Loucy (cell line): ENCODE measurements at regions not wholly inside any gene's neighbourhood (a gene's known extent, or its start where the extent isn't known, plus 50 kb on each side); places are given as distances from the start of the nearest gene placed in this dataset.

Experiments used
- H2AFZ ChIP-seq: fragments of 200-600 bp; sonication (generic); 2 replicates; pipeline ENCODE4 v1.6.0; 2016; ENCODE audit warnings: antibody characterized with exemption, mild to moderate bottlenecking, low read length, moderate library complexity
- H3F3A ChIP-seq: fragments of 200-600 bp; 2 replicates; pipeline ENCODE4 v1.6.0; 2016; ENCODE audit warnings: antibody characterized with exemption, low read depth, mild to moderate bottlenecking
- H3K27me3 ChIP-seq: fragments of 200-600 bp; sonication (generic); 2 replicates; pipeline ENCODE4 v1.6.1; 2014; ENCODE audit warnings: low read length, mild to moderate bottlenecking; ENCODE audit not compliant: insufficient read depth, poor library complexity, severe bottlenecking
- H3K36me3 ChIP-seq: fragments of 200-600 bp; sonication (generic); 2 replicates; pipeline ENCODE4 v1.6.1; 2016; ENCODE audit warnings: low read length; ENCODE audit not compliant: insufficient read depth
- H3K4me1 ChIP-seq: fragments of 200-600 bp; sonication (generic); 2 replicates; pipeline ENCODE4 v1.5.1; 2014; ENCODE audit warnings: low read length, mild to moderate bottlenecking; ENCODE audit not compliant: insufficient read depth, poor library complexity, severe bottlenecking
- H3K4me2 ChIP-seq: fragments of 200-600 bp; sonication (generic); 2 replicates; pipeline ENCODE4 v1.6.0; 2014; ENCODE audit warnings: antibody characterized with exemption, low read length, low read depth, mild to moderate bottlenecking; ENCODE audit not compliant: poor library complexity, severe bottlenecking
- H3K4me3 ChIP-seq: fragments of 200-600 bp; sonication (generic); 2 replicates; pipeline ENCODE4 v1.5.1; 2014; ENCODE audit warnings: low read length, mild to moderate bottlenecking, mixed read lengths; ENCODE audit not compliant: poor library complexity, severe bottlenecking
- H3K79me2 ChIP-seq: fragments of 200-600 bp; sonication (generic); 2 replicates; pipeline ENCODE4 v1.6.1; 2014; ENCODE audit warnings: low read length; ENCODE audit not compliant: insufficient read depth
- H3K9ac ChIP-seq: fragments of 200-600 bp; sonication (generic); 2 replicates; pipeline ENCODE4 v1.6.0; 2014; ENCODE audit warnings: mild to moderate bottlenecking, low read depth, low read length, moderate library complexity; ENCODE audit not compliant: poor library complexity, severe bottlenecking
- H3K9me2 ChIP-seq: fragments of 200-600 bp; sonication (generic); replicated peaks from 2 replicates; pipeline ENCODE4 v1.6.1; 2016; ENCODE audit warnings: low read depth, low read length, mixed read lengths
- H3K9me3 ChIP-seq: fragments of 200-600 bp; sonication (generic); 2 replicates; pipeline ENCODE4 v1.6.1; 2014; ENCODE audit warnings: mild to moderate bottlenecking, antibody characterized with exemption, low read length, low read depth; ENCODE audit not compliant: insufficient read depth
- H4K20me1 ChIP-seq: fragments of 200-600 bp; sonication (generic); 2 replicates; pipeline ENCODE4 v1.6.0; 2014; ENCODE audit warnings: antibody characterized with exemption, low read length, mild to moderate bottlenecking; ENCODE audit not compliant: insufficient read depth, poor library complexity, severe bottlenecking
- CTCF ChIP-seq: fragments of 200-600 bp; sonication (generic); conservative IDR thresholded peaks from 2 replicates; pipeline ENCODE4 v1.5.1; 2014; ENCODE audit warnings: mild to moderate bottlenecking, antibody characterized with exemption, low read length
- EZH2phosphoT487 ChIP-seq: fragments of 200-600 bp; IDR thresholded peaks from 2 replicates; pipeline ENCODE4 v1.6.1; 2018; ENCODE audit warnings: antibody characterized with exemption, mild to moderate bottlenecking, moderate library complexity, borderline replicate concordance

GRCh38 chr5:116971131-116971530 is 396.5 kb upstream of the SEMA6A start:
- Histone ChIP-seq H3K4me3 (no peak overlapping the region), H2AFZ (no peak overlapping the region), H3K9me2 (no peaks in the 10 kb centered on the region), H3K9ac (no peak overlapping the region), H3K36me3 (no peaks in the 10 kb centered on the region), H4K20me1 (no peaks in the 10 kb centered on the region), H3K4me1 (no peaks in the 10 kb centered on the region), H3K27me3 (no peaks in the 10 kb centered on the region), H3K79me2 (no peaks in the 10 kb centered on the region), H3K9me3 (no peaks in the 10 kb centered on the region), H3K4me2 (no peak overlapping the region), H3F3A (no peaks in the 10 kb centered on the region)
- TF ChIP-seq EZH2phosphoT487 (no peak), CTCF (no peak)

DNA sequence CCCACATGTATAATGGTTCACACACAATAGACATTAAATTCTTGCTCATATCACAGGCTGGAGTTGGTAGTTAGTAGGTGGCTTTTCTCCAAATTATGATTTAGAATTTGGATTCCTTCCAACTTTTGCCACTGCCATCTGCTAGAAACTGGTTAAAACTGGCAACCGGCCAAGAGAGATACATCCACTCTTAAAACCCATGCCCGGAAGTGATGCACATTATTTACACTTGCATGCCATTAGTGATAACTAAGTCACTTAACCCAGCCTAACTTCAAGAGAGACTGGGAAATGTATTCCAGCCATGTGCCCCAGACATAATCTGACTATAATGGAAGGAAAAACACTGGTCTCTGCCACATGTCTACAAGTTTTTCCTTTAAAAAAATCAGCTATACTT is 395.7 kb upstream of the SEMA6A start:
- Histone ChIP-seq H3K4me2 (no peak overlapping the region), H4K20me1 (no peaks in the 10 kb centered on the region), H3K9ac (no peak overlapping the region), H2AFZ (no peak overlapping the region), H3K79me2 (no peaks in the 10 kb centered on the region), H3K9me2 (no peaks in the 10 kb centered on the region), H3K4me3 (no peak overlapping the region), H3K4me1 (no peaks in the 10 kb centered on the region), H3K27me3 (no peaks in the 10 kb centered on the region), H3F3A (no peaks in the 10 kb centered on the region), H3K36me3 (no peaks in the 10 kb centered on the region), H3K9me3 (no peaks in the 10 kb centered on the region)
- no peak for TF ChIP-seq CTCF
- TF ChIP-seq EZH2phosphoT487, result no peak

DNA sequence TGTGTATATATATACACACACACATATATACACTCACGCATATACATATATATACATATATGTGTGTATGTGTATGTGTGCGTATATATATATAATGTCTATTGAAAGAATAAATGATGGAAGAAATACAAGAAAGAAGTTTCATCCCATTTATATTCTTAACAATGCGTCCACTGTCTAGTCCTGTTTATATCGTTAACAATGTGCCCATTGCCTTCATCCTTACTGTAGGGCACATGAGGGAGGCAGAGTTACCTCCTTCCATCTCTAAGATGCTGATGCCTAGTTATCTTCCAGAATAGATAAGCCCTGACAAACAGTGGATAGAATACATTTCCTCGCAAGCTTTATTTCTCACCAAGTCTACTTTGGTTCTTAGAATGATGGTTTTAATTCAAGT is 389.8 kb upstream of the SEMA6A start:
- Histone ChIP-seq H3K9ac (no peak overlapping the region), H3K4me3 (no peak overlapping the region), H3K36me3 (no peaks in the 10 kb centered on the region), H3K4me1 (no peaks in the 10 kb centered on the region), H3K27me3 (no peaks in the 10 kb centered on the region), H3K4me2 (no peak overlapping the region), H3F3A (no peaks in the 10 kb centered on the region), H3K79me2 (no peaks in the 10 kb centered on the region), H3K9me3 (no peaks in the 10 kb centered on the region), H3K9me2 (no peaks in the 10 kb centered on the region), H4K20me1 (no peaks in the 10 kb centered on the region), H2AFZ (no peak overlapping the region)
- TF ChIP-seq EZH2phosphoT487 (no peak), CTCF (no peak)
